ENCODE measurements at regions not wholly inside any gene's neighbourhood (a gene's known extent, or its start where the extent isn't known, plus 50 kb on each side); places are given as distances from the start of the nearest gene placed in this dataset.

- no peak for DNase-seq
Measured at GRCh38 chr5:161235569-161235968, 311.0 kb downstream of the GABRB2 start.

GRCh38 chr5:161233553-161233952, 313.0 kb downstream of the GABRB2 start:
- no peak for DNase-seq

DNA sequence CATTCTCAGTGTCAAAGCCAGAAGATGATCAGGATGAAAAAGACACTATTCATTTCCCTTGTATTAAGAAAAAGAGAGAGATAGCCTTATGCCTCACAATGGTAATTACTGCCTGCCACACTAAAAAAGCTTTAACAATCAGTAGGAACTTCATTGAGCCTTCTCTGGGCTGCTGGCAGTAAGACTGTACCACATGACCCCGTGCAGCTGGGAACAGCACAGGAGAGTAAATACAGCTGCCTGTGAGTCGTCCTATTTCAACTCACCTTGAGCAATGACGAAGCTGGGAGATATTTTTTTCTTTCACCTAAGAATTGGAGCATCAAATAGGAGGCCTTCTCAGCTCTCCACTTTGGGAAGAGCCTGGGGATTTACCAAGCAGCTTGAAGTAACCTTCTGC, 316.3 kb downstream of the GABRB2 start:
- no peak for DNase-seq

DNA sequence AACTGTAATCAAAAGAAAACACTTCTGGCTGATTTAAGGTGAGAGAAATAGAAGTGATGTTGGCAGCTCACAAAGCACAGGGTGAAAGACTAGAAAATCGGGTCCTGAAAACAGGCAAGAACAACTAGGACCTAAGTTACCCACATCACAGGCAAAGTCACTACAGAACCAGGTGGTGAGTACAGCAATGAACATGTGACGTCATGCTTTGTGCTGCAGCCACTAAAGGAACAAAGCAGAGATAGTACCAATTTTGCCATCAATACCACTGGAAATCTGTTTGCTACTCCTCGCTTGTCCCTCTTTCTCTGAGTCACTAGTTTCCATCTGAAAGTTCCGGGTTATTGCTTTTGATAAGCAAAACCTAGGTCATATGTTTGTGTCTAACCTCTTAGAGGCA, 326.7 kb downstream of the GABRB2 start:
- no peak for DNase-seq

GRCh38 chr5:161216877-161217276, 329.6 kb downstream of the GABRB2 start:
- no peak for DNase-seq

- no peak for DNase-seq
Measured at GRCh38 chr5:161212123-161212712, 334.3 kb downstream of the GABRB2 start.

DNA sequence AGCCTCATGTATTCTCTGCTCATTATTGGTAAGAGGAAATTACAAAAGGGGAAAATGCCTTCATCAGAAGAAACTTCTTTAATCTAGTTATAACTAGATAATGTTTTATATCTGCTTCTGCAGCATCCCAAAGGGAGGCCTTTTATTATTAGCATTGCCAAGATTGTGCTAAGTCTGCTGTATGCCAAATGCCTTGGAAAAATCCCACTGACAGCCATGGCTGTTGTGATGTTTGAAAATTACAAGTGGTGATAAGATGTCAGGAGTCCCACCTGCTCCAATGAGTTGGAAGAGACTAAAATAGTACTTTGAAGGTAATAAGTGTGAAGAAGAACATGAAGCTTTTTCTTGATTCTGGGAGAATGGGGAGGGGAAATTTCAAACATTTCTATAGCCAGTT, 345.0 kb downstream of the GABRB2 start:
- no peak for DNase-seq

GRCh38 chr5:161190778-161191177, 338.8 kb upstream of the ATP10B start:
- no peak for DNase-seq

GRCh38 chr5:161190086-161190485, 338.1 kb upstream of the ATP10B start:
- DNase-seq: no peak

GRCh38 chr5:161189452-161189851, 337.4 kb upstream of the ATP10B start:
- no peak for DNase-seq

DNA sequence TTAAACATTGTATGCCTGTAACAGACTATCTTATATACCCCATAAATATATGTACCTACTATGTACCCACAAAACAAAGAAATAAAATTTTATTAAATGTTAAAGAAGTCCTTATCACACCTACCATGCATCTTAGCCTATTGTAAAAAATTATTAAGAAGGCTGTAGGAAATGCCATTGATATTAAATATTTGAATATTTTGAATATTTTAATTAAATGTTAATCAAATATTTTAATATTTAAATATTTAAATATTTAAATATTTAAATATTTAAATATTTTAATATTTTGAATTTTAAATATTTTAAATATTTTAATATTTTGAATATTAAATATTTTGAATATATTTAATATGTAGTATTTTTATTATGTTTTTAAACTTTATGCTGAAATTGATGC, 331.5 kb upstream of the ATP10B start:
- no peak for DNase-seq

DNA sequence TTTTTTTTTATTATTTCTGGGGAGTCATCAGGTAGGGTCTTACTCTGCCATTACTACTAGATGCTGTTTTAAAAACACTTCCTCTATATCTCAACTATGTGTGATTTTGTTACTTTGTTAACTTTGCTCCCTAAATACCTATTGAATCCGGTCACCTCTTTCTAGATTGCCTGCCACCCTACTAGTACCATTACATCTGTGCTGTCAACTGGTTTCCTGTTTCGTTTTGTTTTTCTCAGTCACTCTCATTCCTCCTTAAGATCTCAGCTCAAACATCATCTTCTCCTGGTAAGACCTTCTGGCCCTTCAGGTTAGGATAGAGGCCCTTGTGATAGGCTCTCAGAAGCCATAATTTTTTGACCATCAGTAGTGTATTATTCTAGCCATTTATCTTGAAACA, 324.2 kb upstream of the ATP10B start:
- no peak for DNase-seq

GRCh38 chr5:161169776-161170175, 317.8 kb upstream of the ATP10B start:
- DNase-seq: no peak

GRCh38 chr5:161167016-161167767, 315.2 kb upstream of the ATP10B start:
- DNase-seq: no peak

DNA sequence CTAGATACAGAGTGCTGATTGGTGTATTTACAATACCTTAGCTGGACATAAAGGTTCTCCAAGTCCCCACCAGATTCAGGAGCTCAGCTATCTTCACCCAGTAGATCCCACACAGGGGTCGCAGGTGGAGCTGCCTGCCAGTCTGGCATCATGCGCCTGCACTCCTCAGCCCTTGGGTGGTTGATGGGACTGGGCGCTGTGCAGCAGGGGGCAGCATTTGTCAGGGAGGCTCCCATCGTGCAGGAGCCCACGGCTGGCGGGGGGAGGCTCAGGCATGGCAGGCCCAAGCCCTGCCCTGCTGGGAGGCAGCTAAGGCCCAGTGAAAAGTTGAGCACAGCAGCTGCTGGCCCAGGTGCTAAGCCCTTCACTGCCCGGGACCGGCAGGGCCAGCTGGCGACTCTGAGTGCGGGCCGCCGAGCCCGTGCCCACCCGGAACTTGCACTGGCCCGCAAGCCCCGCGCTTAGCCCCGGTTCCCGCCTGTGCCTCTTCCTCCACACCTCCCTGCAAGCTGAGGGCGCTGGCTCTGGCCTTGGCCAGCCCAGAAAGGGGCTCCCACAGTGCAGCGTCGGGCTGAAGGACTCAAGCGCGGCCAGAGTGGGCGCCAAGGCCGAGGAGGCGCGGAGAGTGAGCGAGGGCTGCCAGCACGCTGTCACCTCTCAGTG, 314.1 kb upstream of the ATP10B start:
- DNase-seq: no peak

GRCh38 chr5:161157925-161158324, 305.9 kb upstream of the ATP10B start:
- no peak for DNase-seq

- no peak for DNase-seq
Measured at GRCh38 chr5:161155451-161155850, 303.4 kb upstream of the ATP10B start.

DNA sequence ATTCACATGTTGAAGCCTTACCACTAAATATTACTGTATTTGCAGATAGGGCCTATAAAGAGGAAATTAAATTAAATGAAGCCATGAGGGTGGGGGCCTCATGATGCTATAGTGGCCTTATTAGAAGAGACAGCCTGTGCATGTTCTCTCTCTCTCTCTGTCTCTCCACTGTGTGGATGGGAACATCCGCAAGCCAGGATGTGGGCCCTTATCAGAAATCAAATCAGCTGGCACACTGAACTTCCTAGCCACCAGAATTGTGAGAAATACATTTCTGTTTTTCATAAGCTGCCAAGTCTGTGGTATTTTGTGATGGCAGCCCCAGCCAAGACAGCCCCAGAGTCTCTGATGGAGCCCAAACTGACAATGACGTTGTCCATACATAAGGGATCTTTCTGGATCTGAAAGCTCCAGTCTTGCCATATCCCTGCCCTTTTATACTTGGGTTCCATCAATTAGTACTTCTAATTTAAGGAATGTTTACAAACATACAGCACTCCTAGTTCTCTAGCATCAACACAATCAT, 300.5 kb upstream of the ATP10B start:
- DNase-seq: no peak

DNA sequence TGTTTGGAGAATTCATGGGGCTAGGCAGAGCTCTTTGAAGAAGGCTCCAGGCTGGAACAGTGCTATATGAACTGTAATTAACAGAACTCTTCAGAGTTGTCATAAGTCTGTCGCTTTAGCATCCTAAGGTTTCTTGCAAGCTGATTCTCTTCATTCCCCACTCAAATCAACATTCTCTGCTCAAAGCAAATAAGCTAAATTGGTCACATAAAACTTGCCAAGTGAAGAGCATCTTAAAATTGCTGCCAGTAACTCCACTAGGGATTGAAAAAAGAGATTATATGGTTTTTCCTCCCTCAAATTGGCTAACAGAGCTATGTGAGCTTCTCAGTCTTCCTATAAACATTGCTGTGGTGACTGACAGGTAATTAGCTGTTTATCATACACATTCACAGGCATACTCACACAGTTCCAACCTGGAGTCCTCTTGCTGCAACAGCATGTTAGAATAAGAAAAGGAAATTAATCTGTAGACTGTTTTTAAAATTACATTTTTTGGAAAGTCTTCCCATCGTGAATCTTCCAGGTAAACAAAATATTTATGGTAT, 298.5 kb upstream of the ATP10B start:
- DNase-seq: no peak

- no peak for DNase-seq
Measured at GRCh38 chr5:161149078-161149477, 297.1 kb upstream of the ATP10B start.

DNA sequence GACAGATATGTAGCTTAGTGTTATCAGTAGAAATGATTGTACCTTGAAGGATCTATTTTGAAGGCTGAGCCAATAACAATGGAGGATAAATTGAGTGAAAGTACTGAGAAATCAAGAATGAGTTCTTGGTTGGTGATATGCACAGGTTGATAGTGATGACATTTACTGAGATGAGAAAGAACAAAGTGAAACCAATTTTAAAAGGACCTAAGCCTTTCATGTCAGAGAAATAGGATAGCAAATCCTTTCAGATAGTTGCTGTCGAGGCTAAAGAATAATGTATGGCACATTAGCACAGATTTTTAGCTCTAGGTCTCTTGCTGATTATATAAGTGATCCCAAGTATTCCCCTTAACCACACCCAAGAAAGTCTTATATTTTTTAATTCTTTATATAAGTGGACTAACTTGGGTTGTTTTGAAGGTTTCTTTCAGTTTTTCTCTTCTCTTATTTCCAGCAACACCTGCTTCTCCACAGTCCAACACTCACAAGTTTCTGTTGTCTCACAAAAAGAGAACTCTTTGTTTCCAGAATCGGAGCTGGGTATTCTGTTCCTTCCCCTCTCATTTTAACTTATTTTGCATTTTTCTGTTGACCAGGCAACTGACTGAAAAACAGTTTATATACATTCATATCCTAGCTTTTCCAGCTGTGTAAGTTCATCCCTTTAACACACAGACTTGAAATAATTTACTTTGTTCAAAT, 286.9 kb upstream of the ATP10B start:
- DNase-seq: no peak

DNA sequence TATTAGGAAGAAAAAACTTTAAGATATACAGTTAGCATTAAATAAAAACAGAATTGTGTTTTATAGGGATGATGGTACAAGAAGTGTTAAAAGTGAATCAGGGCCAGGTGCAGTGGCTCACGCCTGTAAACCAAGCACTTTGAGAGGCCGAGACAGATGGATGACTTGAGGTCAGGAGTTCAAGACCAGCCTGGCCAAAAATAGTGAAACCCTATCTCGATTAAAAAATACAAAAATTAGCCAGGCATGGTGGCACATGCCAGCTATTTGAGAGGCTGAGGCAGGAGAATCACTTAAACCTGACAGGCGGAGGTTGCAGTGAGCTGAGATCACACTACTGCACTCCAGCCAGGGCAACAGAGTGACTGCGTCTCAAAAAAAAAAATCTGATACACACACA, 282.9 kb upstream of the ATP10B start:
- DNase-seq: no peak

DNA sequence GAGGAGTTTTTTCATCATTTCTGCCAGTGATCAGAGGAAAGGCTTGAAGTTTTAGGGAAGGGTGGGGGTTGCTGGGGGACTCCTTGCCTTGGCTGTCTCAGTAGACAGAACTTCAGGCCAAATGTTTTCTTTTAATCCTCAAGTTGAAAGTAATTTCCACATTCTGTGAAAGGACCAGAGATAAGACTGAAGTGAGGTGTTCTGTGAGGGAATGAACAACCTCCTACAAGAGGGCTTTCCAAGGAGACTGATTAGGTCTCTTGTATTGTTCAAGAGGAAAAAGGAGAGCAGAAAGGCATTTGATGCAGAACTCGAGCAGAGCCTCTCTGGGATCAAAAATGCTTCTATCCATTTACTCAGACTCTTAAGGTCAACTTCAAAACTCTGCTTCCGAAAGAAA, 282.1 kb upstream of the ATP10B start:
- no peak for DNase-seq
